ENCODE measurements at regions not wholly inside any gene's neighbourhood (a gene's known extent, or its start where the extent isn't known, plus 50 kb on each side); places are given as distances from the start of the nearest gene placed in this dataset.
"Not testable (repeated sequence)": the region's sequence is repeated elsewhere in the genome, so short reads cannot be mapped to it uniquely, and the experiment has no call there.

GRCh38 chr7:79610313-79610712, 156.8 kb upstream of the MAGI2 start:
- Mint-ChIP-seq H3K27ac (no peak overlapping the region), H3K9me3 (peaks cover 3% of the 10 kb centered on the region), H3K4me1 (no peaks in the 10 kb centered on the region), H3K4me3 (no peak overlapping the region), H3K27me3 (no peaks in the 10 kb centered on the region), H3K36me3 (no peaks in the 10 kb centered on the region)
- DNase-seq (ENCODE audit: low spot score in 2 of 2), result no peak
- ATAC-seq (ENCODE audit: low read depth), result no peak

DNA sequence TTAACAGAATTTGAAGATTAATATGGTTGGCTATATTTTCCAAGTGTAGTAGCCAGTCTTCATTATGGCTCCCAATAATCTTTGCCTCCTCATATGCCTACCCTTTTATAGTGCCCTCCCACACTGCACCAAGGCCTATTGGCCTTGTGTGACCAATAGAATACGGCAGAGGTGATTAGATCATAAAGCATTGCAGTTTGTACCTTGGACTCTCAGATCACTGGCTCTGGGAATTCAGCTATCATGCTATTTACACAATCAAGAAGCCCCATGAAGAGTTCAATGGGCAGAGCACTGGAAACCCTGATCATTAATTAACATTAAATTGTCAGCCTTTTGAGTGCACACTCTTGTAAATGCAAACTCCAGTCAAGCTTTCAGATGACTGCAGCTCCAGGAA, 154.5 kb upstream of the MAGI2 start:
- no peak for DNase-seq (ENCODE audit: low spot score in 2 of 2)
- no peaks in the 10 kb centered on the region for H3K4me1 Mint-ChIP-seq
- peaks cover 3% of the 10 kb centered on the region for H3K9me3 Mint-ChIP-seq
- no peak for ATAC-seq (ENCODE audit: low read depth)
- H3K36me3 Mint-ChIP-seq, result no peaks in the 10 kb centered on the region
- no peak overlapping the region for H3K27ac Mint-ChIP-seq
- H3K4me3 Mint-ChIP-seq, result no peak overlapping the region
- H3K27me3 Mint-ChIP-seq, result no peaks in the 10 kb centered on the region

DNA sequence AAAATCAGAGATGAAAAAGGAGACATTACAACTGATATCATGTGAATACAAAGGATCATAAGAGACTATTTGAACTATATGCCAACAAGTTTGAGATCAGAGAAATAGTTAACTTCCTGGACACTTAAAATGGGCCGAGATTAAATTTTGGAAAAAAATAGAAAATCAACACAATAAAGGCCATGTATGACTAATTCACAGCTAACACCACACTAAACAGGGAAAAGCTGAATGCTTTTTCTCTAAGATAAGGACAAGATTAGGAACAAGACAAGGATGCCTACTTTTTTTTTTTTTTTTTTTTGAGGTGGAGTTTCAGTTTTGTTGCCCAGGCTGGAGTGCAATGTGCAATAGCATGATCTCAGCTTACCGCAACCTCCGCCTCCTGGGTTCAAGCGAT, 151.4 kb upstream of the MAGI2 start:
- Mint-ChIP-seq H3K27me3 (no peaks in the 10 kb centered on the region), H3K27ac (no peak overlapping the region), H3K9me3 (peaks cover 5% of the 10 kb centered on the region), H3K36me3 (no peaks in the 10 kb centered on the region), H3K4me1 (no peaks in the 10 kb centered on the region), H3K4me3 (no peak overlapping the region)
- DNase-seq (ENCODE audit: low spot score in 2 of 2), result no peak
- ATAC-seq (ENCODE audit: low read depth), result no peak

GRCh38 chr7:79598351-79598750, 144.9 kb upstream of the MAGI2 start:
- ATAC-seq (ENCODE audit: low read depth) (no peak), DNase-seq (ENCODE audit: low spot score in 2 of 2) (no peak)
- Mint-ChIP-seq H3K27ac (no peak overlapping the region), H3K4me1 (no peaks in the 10 kb centered on the region), H3K9me3 (peaks cover 4% of the 10 kb centered on the region), H3K27me3 (no peaks in the 10 kb centered on the region), H3K4me3 (no peak overlapping the region), H3K36me3 (no peaks in the 10 kb centered on the region)

DNA sequence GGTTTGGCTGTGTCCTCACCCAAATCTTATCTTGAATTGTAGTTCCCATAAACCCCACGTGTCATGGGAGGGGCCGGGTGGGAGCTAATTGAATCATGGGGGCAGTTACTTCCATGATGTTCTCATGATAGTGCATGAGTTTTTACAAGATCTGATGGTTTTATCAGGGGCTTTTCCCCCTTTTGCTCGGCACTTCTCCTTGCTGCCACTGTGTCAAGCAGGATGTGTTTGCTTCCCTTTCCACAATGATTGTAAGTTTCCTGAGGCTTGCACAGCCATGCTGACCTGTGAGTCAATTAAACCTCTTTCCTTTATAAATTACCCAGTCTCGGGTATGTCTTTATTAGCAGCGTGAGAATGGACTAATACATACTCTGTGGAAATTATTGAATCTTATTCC, 141.2 kb upstream of the MAGI2 start:
- not testable (repeated sequence) for H3K36me3 Mint-ChIP-seq; ATAC-seq (ENCODE audit: low read depth); H3K4me3 Mint-ChIP-seq; H3K9me3 Mint-ChIP-seq; H3K27me3 Mint-ChIP-seq; H3K27ac Mint-ChIP-seq; DNase-seq (ENCODE audit: low spot score in 2 of 2); H3K4me1 Mint-ChIP-seq

DNA sequence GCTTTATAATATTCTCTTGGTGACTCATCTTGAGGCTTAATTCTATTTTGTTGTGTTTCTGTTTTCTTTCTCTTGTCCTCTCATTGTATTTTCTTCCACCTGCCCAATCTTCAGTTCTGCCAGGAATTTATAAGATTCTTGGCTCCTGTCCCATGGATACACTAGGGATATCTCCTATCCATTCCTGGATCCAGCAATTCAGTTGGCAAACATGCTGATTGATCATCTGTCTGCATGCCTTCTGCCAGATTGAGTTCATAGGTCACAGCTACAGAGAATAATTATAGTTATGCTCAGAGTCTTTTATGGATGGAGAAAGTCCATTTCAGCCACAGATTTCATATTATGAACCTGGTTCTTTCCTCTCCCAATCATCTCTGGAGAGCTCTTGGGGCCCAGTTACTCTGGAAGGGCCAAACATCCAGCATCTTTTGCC, 140.4 kb upstream of the MAGI2 start:
- ATAC-seq (ENCODE audit: low read depth) (no peak), DNase-seq (ENCODE audit: low spot score in 2 of 2) (no peak)
- peaks cover 2% of the 10 kb centered on the region for H3K9me3 Mint-ChIP-seq
- H3K27me3 Mint-ChIP-seq, result no peaks in the 10 kb centered on the region
- H3K27ac Mint-ChIP-seq, result no peak overlapping the region
- no peaks in the 10 kb centered on the region for H3K36me3 Mint-ChIP-seq
- H3K4me1 Mint-ChIP-seq, result no peaks in the 10 kb centered on the region
- H3K4me3 Mint-ChIP-seq, result no peak overlapping the region

DNA sequence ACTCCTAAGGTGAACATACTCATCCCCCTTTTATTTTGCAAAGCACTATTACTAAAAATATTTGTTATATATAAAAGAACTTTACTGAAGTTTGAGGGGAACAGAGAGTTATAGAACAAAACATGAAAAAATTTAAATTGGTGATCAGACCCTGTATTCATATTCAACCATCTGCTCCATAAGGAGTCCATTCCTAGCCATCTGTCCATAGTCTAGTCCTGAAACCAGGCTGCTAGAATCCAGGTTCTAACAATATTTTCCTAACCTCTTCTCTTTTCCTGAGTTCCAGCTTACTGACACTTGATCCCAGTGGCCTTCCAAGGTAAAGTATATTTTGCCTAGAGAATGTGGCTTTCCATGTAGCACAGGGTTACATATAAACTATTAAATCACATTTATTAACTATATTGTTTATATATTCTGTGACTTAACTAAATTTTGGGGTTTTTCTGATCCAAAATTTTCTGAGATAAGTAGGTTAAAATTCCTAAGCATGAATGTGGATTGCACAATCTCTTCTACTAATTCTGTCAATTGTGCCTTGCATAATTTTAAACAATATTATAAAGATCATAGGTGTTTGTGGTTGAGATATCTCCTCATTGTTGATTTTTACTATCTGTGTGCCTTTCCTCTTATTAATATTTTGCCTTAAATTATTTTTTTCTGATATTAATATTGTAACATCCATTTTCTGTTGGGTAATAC, 137.6 kb upstream of the MAGI2 start:
- no peak overlapping the region for H3K27ac Mint-ChIP-seq
- H3K4me3 Mint-ChIP-seq, result no peak overlapping the region
- DNase-seq (ENCODE audit: low spot score in 2 of 2) (no peak), ATAC-seq (ENCODE audit: low read depth) (no peak)
- no peaks in the 10 kb centered on the region for H3K4me1 Mint-ChIP-seq
- no peaks in the 10 kb centered on the region for H3K36me3 Mint-ChIP-seq
- H3K9me3 Mint-ChIP-seq, result peaks cover 2% of the 10 kb centered on the region
- no peaks in the 10 kb centered on the region for H3K27me3 Mint-ChIP-seq

GRCh38 chr7:79590391-79590790, 136.9 kb upstream of the MAGI2 start:
- no peak for ATAC-seq (ENCODE audit: low read depth)
- no peak overlapping the region for H3K4me3 Mint-ChIP-seq
- no peaks in the 10 kb centered on the region for H3K36me3 Mint-ChIP-seq
- no peak overlapping the region for H3K27ac Mint-ChIP-seq
- no peaks in the 10 kb centered on the region for H3K4me1 Mint-ChIP-seq
- peaks cover 2% of the 10 kb centered on the region for H3K9me3 Mint-ChIP-seq
- DNase-seq (ENCODE audit: low spot score in 2 of 2), result no peak
- no peaks in the 10 kb centered on the region for H3K27me3 Mint-ChIP-seq

- DNase-seq (ENCODE audit: low spot score in 2 of 2) (no peak), ATAC-seq (ENCODE audit: low read depth) (no peak)
- no peak overlapping the region for H3K27ac Mint-ChIP-seq
- H3K4me1 Mint-ChIP-seq, result no peaks in the 10 kb centered on the region
- H3K27me3 Mint-ChIP-seq, result no peaks in the 10 kb centered on the region
- peaks cover 2% of the 10 kb centered on the region for H3K9me3 Mint-ChIP-seq
- no peak overlapping the region for H3K4me3 Mint-ChIP-seq
- no peaks in the 10 kb centered on the region for H3K36me3 Mint-ChIP-seq
Measured at GRCh38 chr7:79570903-79571302, 117.4 kb upstream of the MAGI2 start.

DNA sequence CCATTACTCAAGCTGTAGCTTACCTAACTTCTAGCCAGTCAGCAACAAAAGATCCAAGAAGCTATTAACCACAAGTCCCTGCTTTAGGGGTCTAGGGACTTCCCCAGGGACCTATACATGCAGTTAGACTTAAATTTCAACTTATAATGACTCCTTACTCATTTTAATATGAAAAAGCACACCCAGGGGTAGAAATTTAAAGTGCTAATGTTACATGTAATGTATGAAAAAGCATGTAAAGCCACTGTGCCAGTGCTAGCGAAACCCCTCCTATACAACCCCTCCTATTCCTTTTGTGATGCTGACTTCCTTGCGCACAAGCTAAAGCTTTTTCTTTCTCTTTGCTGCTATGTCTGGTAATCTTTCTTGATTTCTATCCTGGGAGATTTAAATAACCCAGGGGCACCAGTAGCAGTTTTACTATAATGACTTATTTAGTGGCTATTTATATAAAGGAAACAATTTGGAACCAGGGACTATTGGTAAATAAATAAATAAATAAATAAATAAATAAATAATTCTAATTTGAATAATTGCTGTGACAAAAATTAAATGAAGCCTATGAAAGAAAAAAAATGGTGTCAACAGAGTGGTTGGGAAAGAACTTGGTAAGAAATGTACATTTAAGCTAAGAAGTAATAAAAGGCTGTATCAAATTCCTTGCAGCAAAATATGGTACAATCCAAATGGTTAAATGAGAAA, 110.5 kb upstream of the MAGI2 start:
- ATAC-seq (ENCODE audit: low read depth) (no peak), DNase-seq (ENCODE audit: low spot score in 2 of 2) (no peak)
- no peaks in the 10 kb centered on the region for H3K36me3 Mint-ChIP-seq
- no peaks in the 10 kb centered on the region for H3K4me1 Mint-ChIP-seq
- no peaks in the 10 kb centered on the region for H3K27me3 Mint-ChIP-seq
- peaks cover 6% of the 10 kb centered on the region for H3K9me3 Mint-ChIP-seq
- H3K4me3 Mint-ChIP-seq, result no peak overlapping the region
- no peak overlapping the region for H3K27ac Mint-ChIP-seq

- Mint-ChIP-seq H3K4me1 (no peaks in the 10 kb centered on the region), H3K36me3 (no peaks in the 10 kb centered on the region), H3K27ac (no peak overlapping the region), H3K27me3 (no peaks in the 10 kb centered on the region), H3K9me3 (peaks cover 9% of the 10 kb centered on the region), H3K4me3 (no peak overlapping the region)
- DNase-seq (ENCODE audit: low spot score in 2 of 2) (no peak), ATAC-seq (ENCODE audit: low read depth) (no peak)
Measured at GRCh38 chr7:79555571-79555970, 102.1 kb upstream of the MAGI2 start.

- H3K4me3 Mint-ChIP-seq, result no peak overlapping the region
- no peak for DNase-seq (ENCODE audit: low spot score in 2 of 2)
- H3K27me3 Mint-ChIP-seq, result no peaks in the 10 kb centered on the region
- no peak for ATAC-seq (ENCODE audit: low read depth)
- H3K27ac Mint-ChIP-seq, result no peak overlapping the region
- H3K36me3 Mint-ChIP-seq, result no peaks in the 10 kb centered on the region
- peaks cover 9% of the 10 kb centered on the region for H3K9me3 Mint-ChIP-seq
- no peaks in the 10 kb centered on the region for H3K4me1 Mint-ChIP-seq
Measured at GRCh38 chr7:79553811-79554555, 100.5 kb upstream of the MAGI2 start.

DNA sequence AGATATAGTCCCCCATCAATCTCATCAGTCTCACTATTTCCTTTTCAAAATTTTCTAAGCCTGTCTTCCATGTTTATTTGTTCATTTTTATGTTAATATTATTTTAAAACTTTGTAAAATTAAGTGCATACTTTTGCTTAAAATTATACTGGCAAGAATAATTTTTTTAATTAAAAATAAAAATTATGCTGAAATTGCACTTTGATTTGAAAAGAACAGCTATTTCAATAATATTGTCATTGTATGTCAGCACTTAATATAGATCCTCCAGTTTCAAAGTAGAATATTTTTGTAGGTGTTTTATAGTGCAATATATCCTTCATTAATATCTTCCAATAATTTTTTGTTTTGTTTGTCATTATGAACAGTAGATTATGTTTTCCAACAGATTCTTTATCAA, 99.0 kb upstream of the MAGI2 start:
- Mint-ChIP-seq H3K4me1 (no peaks in the 10 kb centered on the region), H3K27ac (no peak overlapping the region), H3K27me3 (no peaks in the 10 kb centered on the region), H3K9me3 (peaks cover 9% of the 10 kb centered on the region), H3K36me3 (no peaks in the 10 kb centered on the region), H3K4me3 (no peak overlapping the region)
- DNase-seq (ENCODE audit: low spot score in 2 of 2), result no peak
- ATAC-seq (ENCODE audit: low read depth), result no peak

GRCh38 chr7:79548727-79549126, 95.3 kb upstream of the MAGI2 start:
- H3K4me3 Mint-ChIP-seq, result no peak overlapping the region
- H3K9me3 Mint-ChIP-seq, result peaks cover 4% of the 10 kb centered on the region
- no peaks in the 10 kb centered on the region for H3K27me3 Mint-ChIP-seq
- DNase-seq (ENCODE audit: low spot score in 2 of 2) (no peak), ATAC-seq (ENCODE audit: low read depth) (no peak)
- no peaks in the 10 kb centered on the region for H3K4me1 Mint-ChIP-seq
- no peak overlapping the region for H3K27ac Mint-ChIP-seq
- H3K36me3 Mint-ChIP-seq, result no peaks in the 10 kb centered on the region
